ENCODE measurements at regions not wholly inside any gene's neighbourhood (a gene's known extent, or its start where the extent isn't known, plus 50 kb on each side); places are given as distances from the start of the nearest gene placed in this dataset.

GRCh38 chr20:60138256-60139220 lies 180.3 kb downstream of the CDH26 start (continued):
- no peak for TF ChIP-seq RAD21 (IDR thresholded peaks at IDR 0.05; ENCODE audit: low read length)
- no peak for TF ChIP-seq MXI1 (IDR thresholded peaks at IDR 0.05; ENCODE audit: borderline replicate concordance, low read depth, low read length)

DNA sequence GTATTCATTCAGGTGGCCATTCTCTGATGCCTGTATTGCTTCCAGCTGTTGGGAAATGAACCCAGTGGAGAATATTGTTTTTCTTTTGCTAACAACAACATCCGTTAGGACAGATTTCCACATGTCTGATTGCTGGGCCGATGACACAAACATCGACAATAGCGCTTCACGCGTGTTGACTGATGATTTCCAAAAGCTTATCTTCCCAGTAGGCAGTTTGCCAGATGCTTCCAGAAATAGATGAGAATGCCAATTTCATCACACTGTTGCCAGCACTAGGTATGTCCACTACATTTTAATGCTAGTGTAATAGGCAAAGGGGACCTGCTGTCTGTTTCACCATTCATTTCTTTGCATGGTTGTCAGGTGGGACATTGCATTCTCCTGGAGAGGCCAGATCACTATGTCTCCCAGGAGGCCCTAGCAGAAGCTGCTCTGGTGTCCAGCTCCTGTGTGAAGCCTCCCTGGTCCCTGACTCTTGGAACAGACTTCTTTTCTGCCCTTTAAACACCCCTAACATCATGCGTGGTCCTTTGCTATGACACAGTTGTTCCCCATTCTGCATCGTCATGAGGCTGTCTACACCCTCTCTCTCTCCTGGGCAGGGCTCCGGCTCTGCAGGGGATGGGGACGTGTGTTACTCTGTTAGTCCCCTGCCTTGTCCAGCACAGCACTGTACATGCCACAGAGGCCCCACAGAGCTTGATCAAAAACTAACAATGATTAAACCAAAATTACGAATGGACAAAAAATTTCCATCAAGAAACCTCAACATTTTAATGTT lies 181.6 kb downstream of the CDH26 start:
- intact Hi-C loops (cut with micrococcal nuclease), result no loop called here
- no peak overlapping the region for H2AFZ ChIP-seq (replicated peaks; ENCODE audit: low read length, poor library complexity)
- H2AK9ac ChIP-seq (replicated peaks; ENCODE audit: low read depth, low read length, poor library complexity), result no peak overlapping the region
- no peak overlapping the region for H3K4me3 ChIP-seq (ENCODE audit: insufficient read depth, low read depth, low read length)
- H3K36me3 ChIP-seq (ENCODE audit: control insufficient read depth, insufficient read depth, low read length), result no peaks in the 10 kb centered on the region
- no peak overlapping the region for H4K8ac ChIP-seq (ENCODE audit: low read depth in 2 of 2, low read length in 2 of 2)
- H3K4ac ChIP-seq (ENCODE audit: low read depth, low read length), result no peak overlapping the region
- POLR2A ChIA-PET (ENCODE audit: unreplicated experiment), result no interaction called here
- no peak overlapping the region for H4K91ac ChIP-seq (ENCODE audit: insufficient read depth, low read depth, low read length)
- no peak overlapping the region for H3K56ac ChIP-seq (ENCODE audit: extremely low read depth, insufficient read depth, low read length)
- no peaks in the 10 kb centered on the region for H4K20me1 ChIP-seq (ENCODE audit: insufficient read depth, low read length)
- H3K4me2 ChIP-seq (ENCODE audit: low read depth, low read length), result no peak overlapping the region
- H3K27ac ChIP-seq (ENCODE audit: insufficient read depth, low read length), result no peak overlapping the region
- H2AK5ac ChIP-seq (ENCODE audit: low read depth, low read length), result no peak overlapping the region
- BruUV-seq (replicated peaks), result no TSS peak
- dilution Hi-C loops (cut with HindIII; ENCODE audit: low sequenced_read_pairs, unreplicated experiment), result no loop called here
- H3K18ac ChIP-seq (ENCODE audit: low read depth, low read length), result no peak overlapping the region
- no peaks in the 10 kb centered on the region for H3K27me3 ChIP-seq (ENCODE audit: control insufficient read depth, insufficient read depth, low read length)
- no peak for TF ChIP-seq RCOR1 (IDR thresholded peaks at IDR 0.05; ENCODE audit: insufficient replicate concordance, low read length)
- no peak for TF ChIP-seq MXI1 (IDR thresholded peaks at IDR 0.05; ENCODE audit: borderline replicate concordance, low read depth, low read length)
- no peak for TF ChIP-seq CHD1 (IDR thresholded peaks at IDR 0.05; ENCODE audit: low read depth, low read length)
- TF ChIP-seq RAD21 (IDR thresholded peaks at IDR 0.05; ENCODE audit: low read length), result no peak
- in situ Hi-C loops (cut with MboI; ENCODE audit: low sequenced_read_pairs), result no loop called here
- no peaks in the 10 kb centered on the region for H3K9me1 ChIP-seq (ENCODE audit: insufficient read depth, low read length)
- H3K23ac ChIP-seq (ENCODE audit: low read depth, low read length), result no peak overlapping the region
- H3K79me1 ChIP-seq (ENCODE audit: low read depth in 1 of 2, low read length in 2 of 2), result no peaks in the 10 kb centered on the region
- H2BK20ac ChIP-seq (ENCODE audit: low read depth, low read length), result no peak overlapping the region
- no peak overlapping the region for H2BK120ac ChIP-seq (ENCODE audit: low read depth, low read length)
- CTCF ChIA-PET, result no interaction called here
- H3K9ac ChIP-seq (ENCODE audit: low read depth, low read length), result no peak overlapping the region
- WGBS, 2 experiments (ENCODE audit: extremely low coverage in 2 of 2, insufficient read length in 1 of 2), result 55% methylated on average over 2 of the region's 11 CpGs; no CpG with 5 or more reads in 1 of the 2 experiments
- DNase-seq, result no peak
- ATAC-seq (ENCODE audit: low read depth), result no peak
- no peaks in the 10 kb centered on the region for H3K4me1 ChIP-seq (ENCODE audit: control insufficient read depth, insufficient read depth, low read length)
- H2BK15ac ChIP-seq (ENCODE audit: low read depth, low read length), result no peak overlapping the region
- H3K14ac ChIP-seq (replicated peaks; ENCODE audit: low read depth, low read length), result no peak overlapping the region
- no peak overlapping the region for H2BK5ac ChIP-seq (ENCODE audit: low read depth, low read length, poor library complexity, severe bottlenecking)
- H3K9me3 ChIP-seq (ENCODE audit: control insufficient read depth, insufficient read depth, low read length), result no peaks in the 10 kb centered on the region
- H4K5ac ChIP-seq (ENCODE audit: low read depth, low read length), result no peak overlapping the region
